Testis (tissue), 2 donors: ENCODE measurements at regions not wholly inside any gene's neighbourhood (a gene's known extent, or its start where the extent isn't known, plus 50 kb on each side); places are given as distances from the start of the nearest gene placed in this dataset.

Experiments used
- DNase-seq: peaks from one replicate; pipeline ENCODE4 v3.0.0-alpha.2; 2019
- H3K27ac ChIP-seq, 2 donors: fragments of 200-600 bp; sonication (generic); one replicate each; pipeline ENCODE4 v1.5.1; 2019
- H3K27me3 ChIP-seq: fragments of 200-600 bp; sonication (generic); one replicate; pipeline ENCODE4 v1.5.1; 2019
- H3K36me3 ChIP-seq: fragments of 200-600 bp; sonication (generic); one replicate; pipeline ENCODE4 v1.5.1; 2017; ENCODE audit warnings: low read depth; ENCODE audit errors: missing control alignments
- H3K4me1 ChIP-seq: fragments of 200-600 bp; sonication (generic); one replicate; pipeline ENCODE4 v1.5.1; 2019
- H3K4me3 ChIP-seq, 2 donors: fragments of 200-600 bp; sonication (generic); one replicate each; pipeline ENCODE4 v1.5.1; 2017 to 2019
- H3K9me3 ChIP-seq: fragments of 200-600 bp; sonication (generic); one replicate; pipeline ENCODE4 v1.5.1; 2017
- POLR2A ChIP-seq: fragments of 450-650 bp; IDR thresholded peaks from one replicate; pipeline ENCODE4 v1.6.1; 2017; ENCODE audit warnings: antibody characterized with exemption, mild to moderate bottlenecking, moderate library complexity
- WGBS, 2 donors: methylation state at CpG; one replicate each; pipeline ENCODE4 v1.1.5; 2018; 5-methylcytosine and 5-hydroxymethylcytosine counted together
- intact Hi-C: fragments of 100-400 bp; cut with DNase I; formaldehyde crosslinking; loops from one replicate; pipeline ENCODE4 v1.15.1; 2023; ENCODE audit warnings: low total_unique reads
- TF ChIP-seq, protein P1 (sequence below), 3 experiments: fragments of 450-650 bp in 2 of 3; fragments of 200-600 bp in 1 of 3; sonication (generic) in 1 of 3; IDR thresholded peaks; one replicate each; pipeline ENCODE4 v1.5.1; 2016 to 2019; ENCODE audit warnings: antibody characterized with exemption in 3 of 3, mild to moderate bottlenecking in 2 of 3, moderate library complexity in 1 of 3

GRCh38 chr12:92593734-92594402 lies 108.9 kb upstream of the PLEKHG7 start:
- intact Hi-C loops, result no loop called here
- Histone ChIP-seq H3K4me3 (no peak overlapping the region), H3K4me1 (no peaks in the 10 kb centered on the region), H3K9me3 (no peaks in the 10 kb centered on the region), H3K36me3 (no peaks in the 10 kb centered on the region), H3K27me3 (no peaks in the 10 kb centered on the region), H3K27ac (no peak overlapping the region)
- WGBS, 2 donors, result 77 to 78% methylated on average over 8 of the region's 8 CpGs
- TF ChIP-seq POLR2A, result no peak
- TF ChIP-seq, protein P1, sequence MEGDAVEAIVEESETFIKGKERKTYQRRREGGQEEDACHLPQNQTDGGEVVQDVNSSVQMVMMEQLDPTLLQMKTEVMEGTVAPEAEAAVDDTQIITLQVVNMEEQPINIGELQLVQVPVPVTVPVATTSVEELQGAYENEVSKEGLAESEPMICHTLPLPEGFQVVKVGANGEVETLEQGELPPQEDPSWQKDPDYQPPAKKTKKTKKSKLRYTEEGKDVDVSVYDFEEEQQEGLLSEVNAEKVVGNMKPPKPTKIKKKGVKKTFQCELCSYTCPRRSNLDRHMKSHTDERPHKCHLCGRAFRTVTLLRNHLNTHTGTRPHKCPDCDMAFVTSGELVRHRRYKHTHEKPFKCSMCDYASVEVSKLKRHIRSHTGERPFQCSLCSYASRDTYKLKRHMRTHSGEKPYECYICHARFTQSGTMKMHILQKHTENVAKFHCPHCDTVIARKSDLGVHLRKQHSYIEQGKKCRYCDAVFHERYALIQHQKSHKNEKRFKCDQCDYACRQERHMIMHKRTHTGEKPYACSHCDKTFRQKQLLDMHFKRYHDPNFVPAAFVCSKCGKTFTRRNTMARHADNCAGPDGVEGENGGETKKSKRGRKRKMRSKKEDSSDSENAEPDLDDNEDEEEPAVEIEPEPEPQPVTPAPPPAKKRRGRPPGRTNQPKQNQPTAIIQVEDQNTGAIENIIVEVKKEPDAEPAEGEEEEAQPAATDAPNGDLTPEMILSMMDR (IDR thresholded peaks at IDR 0.05), result no peak
- peak; percentile 41 for DNase-seq

DNA sequence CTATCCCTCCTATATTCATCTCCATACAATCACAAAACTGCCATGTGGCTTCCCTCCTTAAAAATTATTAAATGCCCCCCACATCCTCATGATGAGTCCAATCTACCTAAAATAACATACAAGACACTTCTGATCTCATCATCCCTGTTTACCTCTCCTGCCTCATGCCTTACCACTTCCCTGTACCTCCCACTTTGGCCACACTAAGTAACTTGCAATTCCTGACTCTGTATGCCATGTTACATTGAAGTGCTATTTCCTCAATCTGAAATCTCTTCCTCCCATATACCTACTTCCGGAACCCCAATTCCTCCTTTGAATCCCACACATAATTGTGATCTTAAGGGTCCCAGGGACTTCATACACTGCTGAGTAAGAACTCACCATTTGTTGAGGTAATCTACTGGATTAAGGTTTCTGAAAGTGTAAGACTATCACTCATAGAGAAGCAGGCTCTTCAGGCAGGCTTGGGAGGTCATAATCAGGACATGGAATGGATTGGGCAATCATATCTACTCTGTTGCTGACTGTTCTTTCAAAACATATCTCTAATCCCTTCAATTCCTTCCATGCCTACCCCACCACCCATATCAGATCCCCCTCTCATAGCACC lies 117.6 kb upstream of the PLEKHG7 start:
- 89 to 94% methylated on average over 1 of the region's 1 CpG for WGBS, 2 donors
- no peak for DNase-seq
- H3K9me3 ChIP-seq, result no peaks in the 10 kb centered on the region
- no peak for TF ChIP-seq POLR2A
- TF ChIP-seq, protein P1 (IDR thresholded peaks at IDR 0.05), result no peak
- intact Hi-C loops, result no loop called here
- H3K27ac ChIP-seq, result no peak overlapping the region
- H3K4me3 ChIP-seq, result no peak overlapping the region
- no peaks in the 10 kb centered on the region for H3K27me3 ChIP-seq
- H3K4me1 ChIP-seq, result no peaks in the 10 kb centered on the region
- no peaks in the 10 kb centered on the region for H3K36me3 ChIP-seq

GRCh38 chr12:92583910-92584309 lies 118.9 kb upstream of the PLEKHG7 start:
- Histone ChIP-seq H3K36me3 (no peaks in the 10 kb centered on the region), H3K4me3 (no peak overlapping the region), H3K27me3 (no peaks in the 10 kb centered on the region), H3K9me3 (no peaks in the 10 kb centered on the region), H3K4me1 (no peaks in the 10 kb centered on the region), H3K27ac (no peak overlapping the region)
- 83 to 93% methylated on average over 2 of the region's 2 CpGs for WGBS, 2 donors
- intact Hi-C loops, result no loop called here
- TF ChIP-seq, protein P1 (IDR thresholded peaks at IDR 0.05), result no peak
- no peak for TF ChIP-seq POLR2A
- DNase-seq, result no peak

DNA sequence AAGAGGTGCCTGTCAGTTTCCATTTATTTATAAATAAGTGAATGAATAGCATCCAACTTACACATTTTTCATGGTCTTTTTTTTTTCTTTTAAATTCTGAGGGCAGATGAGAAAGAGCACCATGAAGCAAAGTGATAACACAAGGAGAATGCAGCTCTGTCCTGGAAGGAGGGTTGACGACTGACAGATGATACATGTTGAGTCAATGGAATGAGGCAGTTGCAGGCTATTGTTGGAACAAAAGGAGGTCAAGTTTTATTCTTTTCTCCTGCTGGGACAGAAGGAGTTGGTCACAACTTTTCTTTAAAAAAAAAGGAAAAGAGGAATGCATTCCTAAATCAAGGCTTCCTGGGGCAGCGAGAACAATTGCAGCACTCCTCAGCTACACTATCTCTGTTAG lies 119.9 kb upstream of the PLEKHG7 start:
- H3K27ac ChIP-seq, result no peak overlapping the region
- WGBS, 2 donors, result 73 to 88% methylated on average over 2 of the region's 2 CpGs
- DNase-seq, result no peak
- no peaks in the 10 kb centered on the region for H3K9me3 ChIP-seq
- H3K36me3 ChIP-seq, result no peaks in the 10 kb centered on the region
- no peak overlapping the region for H3K4me3 ChIP-seq
- intact Hi-C loops, result no loop called here
- no peaks in the 10 kb centered on the region for H3K27me3 ChIP-seq
- TF ChIP-seq, protein P1 (IDR thresholded peaks at IDR 0.05), result no peak
- no peak for TF ChIP-seq POLR2A
- H3K4me1 ChIP-seq, result no peaks in the 10 kb centered on the region

GRCh38 chr12:92582475-92582874 lies 120.3 kb upstream of the PLEKHG7 start:
- no peaks in the 10 kb centered on the region for H3K27me3 ChIP-seq
- no peaks in the 10 kb centered on the region for H3K4me1 ChIP-seq
- no peak for DNase-seq
- 78 to 82% methylated on average over 4 of the region's 4 CpGs for WGBS, 2 donors
- H3K4me3 ChIP-seq, result no peak overlapping the region
- H3K9me3 ChIP-seq, result no peaks in the 10 kb centered on the region
- H3K27ac ChIP-seq, result no peak overlapping the region
- TF ChIP-seq, protein P1 (IDR thresholded peaks at IDR 0.05), result no peak
- no peak for TF ChIP-seq POLR2A
- intact Hi-C loops, result no loop called here
- no peaks in the 10 kb centered on the region for H3K36me3 ChIP-seq
